ENCODE measurements at regions not wholly inside any gene's neighbourhood (a gene's known extent, or its start where the extent isn't known, plus 50 kb on each side); places are given as distances from the start of the nearest gene placed in this dataset.
A peak's percentile ranks its signal among the peaks of the same experiment; 100 is the strongest.

DNA sequence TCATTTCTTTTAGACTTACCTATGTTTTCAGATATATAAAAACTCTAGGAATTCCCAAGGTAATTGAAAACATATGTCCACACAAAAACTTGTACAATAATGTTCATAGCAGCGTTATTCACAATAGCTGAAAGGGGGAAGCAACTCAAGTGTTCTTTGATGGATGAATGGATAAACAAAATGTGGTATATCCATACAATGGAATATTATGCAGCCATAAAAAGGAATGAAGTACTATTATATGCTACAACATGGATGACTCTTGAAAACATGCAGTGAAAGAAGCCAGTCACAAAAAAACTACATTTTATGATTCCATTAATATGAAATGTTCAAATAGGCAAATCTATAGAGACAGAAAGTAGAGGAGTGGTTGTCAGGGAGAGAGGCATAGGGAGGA is 62.2 kb upstream of the WDR26 start:
- TF ChIP-seq EZH2phosphoT487 (IDR thresholded peaks at IDR 0.05; ENCODE audit: low read depth, severe bottlenecking, unreplicated experiment) (no peak), EZH2 (IDR thresholded peaks at IDR 0.05; ENCODE audit: borderline replicate concordance) (no peak), CTCF (IDR thresholded peaks at IDR 0.05; ENCODE audit: poor library complexity) (no peak)
- Histone ChIP-seq H3K27me3 (no peaks in the 10 kb centered on the region), H3K27ac (no peak overlapping the region), H3K9me3 (ENCODE audit: low read depth) (no peaks in the 10 kb centered on the region), H3K36me3 (replicated peaks; ENCODE audit: insufficient read depth, low read depth) (no peaks in the 10 kb centered on the region), H3K4me2 (no peak overlapping the region), H3K4me1 (ENCODE audit: insufficient read depth) (peaks cover 8% of the 10 kb centered on the region), H4K20me1 (ENCODE audit: insufficient read depth, poor library complexity, severe bottlenecking) (no peaks in the 10 kb centered on the region), H2AFZ (no peak overlapping the region), H3K79me2 (no peaks in the 10 kb centered on the region), H3K4me3 (no peak overlapping the region), H3K9me2 (replicated peaks; ENCODE audit: insufficient read depth) (no peaks in the 10 kb centered on the region)
- DNase-seq (ENCODE audit: low spot score): no peak
- WGBS (ENCODE audit: low lambda C conversion rate, missing lambda C conversion rate): 78% methylated on average over 1 of the region's 1 CpG

GRCh38 chr1:224497714-224498573 is 63.3 kb upstream of the WDR26 start:
- TF ChIP-seq EZH2 (IDR thresholded peaks at IDR 0.05; ENCODE audit: borderline replicate concordance) (no peak), CTCF (IDR thresholded peaks at IDR 0.05; ENCODE audit: poor library complexity) (no peak), EZH2phosphoT487 (IDR thresholded peaks at IDR 0.05; ENCODE audit: low read depth, severe bottlenecking, unreplicated experiment) (no peak)
- H3K27me3 ChIP-seq: no peaks in the 10 kb centered on the region
- H4K20me1 ChIP-seq (ENCODE audit: insufficient read depth, poor library complexity, severe bottlenecking): no peaks in the 10 kb centered on the region
- H3K36me3 ChIP-seq (replicated peaks; ENCODE audit: insufficient read depth, low read depth): no peaks in the 10 kb centered on the region
- WGBS (ENCODE audit: low lambda C conversion rate, missing lambda C conversion rate): 51% methylated on average over 3 of the region's 3 CpGs
- H2AFZ ChIP-seq: peak overlapping the region; percentile 39
- peak overlapping the region; percentile 72 for H3K27ac ChIP-seq
- no peaks in the 10 kb centered on the region for H3K9me3 ChIP-seq (ENCODE audit: low read depth)
- H3K79me2 ChIP-seq: no peaks in the 10 kb centered on the region
- H3K4me1 ChIP-seq (ENCODE audit: insufficient read depth): peaks cover 17% of the 10 kb centered on the region
- H3K4me3 ChIP-seq: no peak overlapping the region
- H3K4me2 ChIP-seq: no peak overlapping the region
- H3K9me2 ChIP-seq (replicated peaks; ENCODE audit: insufficient read depth): no peaks in the 10 kb centered on the region
- DNase-seq (ENCODE audit: low spot score): peak; percentile 44

GRCh38 chr1:224498574-224499170 is 64.1 kb upstream of the WDR26 start:
- Histone ChIP-seq H3K4me2 (no peak overlapping the region), H3K27ac (peak overlapping the region; percentile 72)
- peak; percentile 29 for DNase-seq (ENCODE audit: low spot score)

More at GRCh38 chr1:224498574-224499170, 64.1 kb upstream of the WDR26 start:
- WGBS (ENCODE audit: low lambda C conversion rate, missing lambda C conversion rate): 53% methylated on average over 12 of the region's 12 CpGs
- no peak for TF ChIP-seq EZH2phosphoT487 (IDR thresholded peaks at IDR 0.05; ENCODE audit: low read depth, severe bottlenecking, unreplicated experiment)
- no peak for TF ChIP-seq CTCF (IDR thresholded peaks at IDR 0.05; ENCODE audit: poor library complexity)
- TF ChIP-seq EZH2 (IDR thresholded peaks at IDR 0.05; ENCODE audit: borderline replicate concordance): no peak
- H3K27me3 ChIP-seq: no peaks in the 10 kb centered on the region
- no peaks in the 10 kb centered on the region for H3K9me3 ChIP-seq (ENCODE audit: low read depth)
- H3K4me1 ChIP-seq (ENCODE audit: insufficient read depth): peaks cover 25% of the 10 kb centered on the region
- H2AFZ ChIP-seq: peak overlapping the region; percentile 39
- no peaks in the 10 kb centered on the region for H3K9me2 ChIP-seq (replicated peaks; ENCODE audit: insufficient read depth)
- H4K20me1 ChIP-seq (ENCODE audit: insufficient read depth, poor library complexity, severe bottlenecking): no peaks in the 10 kb centered on the region
- H3K36me3 ChIP-seq (replicated peaks; ENCODE audit: insufficient read depth, low read depth): no peaks in the 10 kb centered on the region
- H3K79me2 ChIP-seq: no peaks in the 10 kb centered on the region
- H3K4me3 ChIP-seq: no peak overlapping the region

All from hepatocyte (in vitro differentiated cells).